Superior temporal gyrus (tissue), 1 donor: ENCODE measurements at regions not wholly inside any gene's neighbourhood (a gene's known extent, or its start where the extent isn't known, plus 50 kb on each side); places are given as distances from the start of the nearest gene placed in this dataset.
"Not testable (repeated sequence)": the region's sequence is repeated elsewhere in the genome, so short reads cannot be mapped to it uniquely, and the experiment has no call there.

Experiments used
- DNase-seq: peaks from one replicate; pipeline ENCODE4 v3.0.0-alpha.2; 2016; ENCODE audit errors: extremely low spot score

- no peak for DNase-seq
Measured at GRCh38 chr3:67064105-67064504, 66.0 kb downstream of the KBTBD8 start.

- no peak for DNase-seq
Measured at GRCh38 chr3:67067251-67067650, 69.1 kb downstream of the KBTBD8 start.

GRCh38 chr3:67072640-67073039 lies 74.5 kb downstream of the KBTBD8 start:
- not testable (repeated sequence) for DNase-seq

GRCh38 chr3:67073812-67074211 lies 75.7 kb downstream of the KBTBD8 start:
- no peak for DNase-seq

- no peak for DNase-seq
Measured at GRCh38 chr3:67075295-67075694, 77.2 kb downstream of the KBTBD8 start.

GRCh38 chr3:67076607-67077006 lies 78.5 kb downstream of the KBTBD8 start:
- DNase-seq: no peak

- no peak for DNase-seq
Measured at GRCh38 chr3:67077656-67078055, 79.5 kb downstream of the KBTBD8 start.

GRCh38 chr3:67082533-67083024 lies 84.5 kb downstream of the KBTBD8 start:
- no peak for DNase-seq

- DNase-seq: no peak
Measured at GRCh38 chr3:67083277-67083676, 85.2 kb downstream of the KBTBD8 start.

GRCh38 chr3:67087788-67088187 lies 89.7 kb downstream of the KBTBD8 start:
- DNase-seq: no peak

- DNase-seq: no peak
Measured at GRCh38 chr3:67090474-67090873, 92.4 kb downstream of the KBTBD8 start.

GRCh38 chr3:67093305-67093704 lies 95.2 kb downstream of the KBTBD8 start:
- DNase-seq: no peak

GRCh38 chr3:67094167-67094566 lies 96.1 kb downstream of the KBTBD8 start:
- DNase-seq: no peak

- DNase-seq: no peak
Measured at GRCh38 chr3:67094774-67095173, 96.7 kb downstream of the KBTBD8 start.

GRCh38 chr3:67104388-67104787 lies 106.3 kb downstream of the KBTBD8 start:
- DNase-seq: no peak

GRCh38 chr3:67106874-67107273 lies 108.8 kb downstream of the KBTBD8 start:
- no peak for DNase-seq

GRCh38 chr3:67109651-67110204 lies 111.6 kb downstream of the KBTBD8 start:
- peak; percentile 82 for DNase-seq

GRCh38 chr3:67113802-67114407 lies 115.8 kb downstream of the KBTBD8 start:
- peak; percentile 92 for DNase-seq

- no peak for DNase-seq
Measured at GRCh38 chr3:67118122-67118521, 120.0 kb downstream of the KBTBD8 start.

- DNase-seq: no peak
Measured at GRCh38 chr3:67118635-67119034, 120.5 kb downstream of the KBTBD8 start.

- no peak for DNase-seq
Measured at GRCh38 chr3:67123914-67124313, 125.8 kb downstream of the KBTBD8 start.

- DNase-seq: no peak
Measured at GRCh38 chr3:67127254-67127653, 129.1 kb downstream of the KBTBD8 start.

- DNase-seq: no peak
Measured at GRCh38 chr3:67142432-67142831, 144.3 kb downstream of the KBTBD8 start.

GRCh38 chr3:67145738-67146137 lies 147.6 kb downstream of the KBTBD8 start:
- DNase-seq: no peak
